CD4-positive, CD25-positive, alpha-beta regulatory T cell (primary cell): ENCODE measurements at regions not wholly inside any gene's neighbourhood (a gene's known extent, or its start where the extent isn't known, plus 50 kb on each side); places are given as distances from the start of the nearest gene placed in this dataset.

Experiments
- ATAC-seq, 2 donors: fragments of 150-1000 bp; cut with Tn5 transposase; one replicate each; pipeline ENCODE4 v1.10.0; 2021; ENCODE audit warnings: low read depth in 2 of 2, moderate number of reproducible peaks in 2 of 2, moderate library complexity in 1 of 2
- DNase-seq, 3 donors: peaks; one replicate each; pipeline versions ENCODE4 v3.0.0 to v3.0.0-alpha.2; 2012 to 2022; ENCODE audit warnings: mixed read lengths in 1 of 3
- H3K27ac ChIP-seq: one replicate; pipeline ENCODE4 v1.7.0; 2013; ENCODE audit warnings: mild to moderate bottlenecking, low read length; ENCODE audit not compliant: insufficient read depth, poor library complexity, severe bottlenecking
- H3K27me3 ChIP-seq: one replicate; pipeline ENCODE4 v1.7.0; 2013; ENCODE audit warnings: low read length; ENCODE audit not compliant: control insufficient read depth, insufficient read depth
- H3K36me3 ChIP-seq: one replicate; pipeline ENCODE4 v1.7.0; 2013; ENCODE audit warnings: mild to moderate bottlenecking, low read length, moderate library complexity; ENCODE audit not compliant: control insufficient read depth, insufficient read depth
- H3K4me1 ChIP-seq: 2 replicates; pipeline ENCODE4 v1.7.0; 2013; ENCODE audit warnings: mild to moderate bottlenecking, low read length; ENCODE audit not compliant: insufficient read depth, control insufficient read depth, poor library complexity, severe bottlenecking
- H3K4me3 ChIP-seq: one replicate; pipeline ENCODE4 v1.7.0; 2013; ENCODE audit warnings: low read depth, mild to moderate bottlenecking, low read length, moderate library complexity
- H3K9me3 ChIP-seq, 2 experiments: 1 replicate in 1 of 2; 2 replicates in 1 of 2; pipeline ENCODE4 v1.7.0; 2013; ENCODE audit warnings: low read length in 2 of 2, mild to moderate bottlenecking in 1 of 2, moderate library complexity in 1 of 2; ENCODE audit not compliant: control insufficient read depth in 2 of 2
- H3K27ac Mint-ChIP-seq, 3 donors: one replicate each; pipeline ENCODE4 v1.8.0; 2020 to 2022; ENCODE audit warnings: mild to moderate bottlenecking in 3 of 3, mixed read lengths in 3 of 3, moderate library complexity in 2 of 3
- H3K27me3 Mint-ChIP-seq: one replicate; pipeline ENCODE4 v1.8.0; 2022; ENCODE audit warnings: mild to moderate bottlenecking, mixed read lengths
- H3K36me3 Mint-ChIP-seq: one replicate; pipeline ENCODE4 v1.8.0; 2020; ENCODE audit warnings: mixed read lengths
- H3K4me1 Mint-ChIP-seq, 4 donors: one replicate each; pipeline ENCODE4 v1.8.0; 2020 to 2022; ENCODE audit warnings: mixed read lengths in 4 of 4, mild to moderate bottlenecking in 1 of 4
- H3K4me3 Mint-ChIP-seq, 4 donors: one replicate each; pipeline ENCODE4 v1.8.0; 2020 to 2022; ENCODE audit warnings: mild to moderate bottlenecking in 4 of 4, mixed read lengths in 4 of 4, moderate library complexity in 3 of 4
- H3K9me3 Mint-ChIP-seq, 7 donors: one replicate each; pipeline ENCODE4 v1.8.0; 2020 to 2022; ENCODE audit warnings: mixed read lengths in 7 of 7, mild to moderate bottlenecking in 3 of 7, moderate library complexity in 2 of 7

- H3K36me3 ChIP-seq = no peaks in the 10 kb centered on the region
- H3K9me3 ChIP-seq = no peaks in the 10 kb centered on the region
- no peak overlapping the region for H3K4me3 ChIP-seq
- H3K4me3 Mint-ChIP-seq = no peak overlapping the region
- no peaks in the 10 kb centered on the region for H3K4me1 Mint-ChIP-seq
- H3K27me3 ChIP-seq = no peaks in the 10 kb centered on the region
- H3K4me1 ChIP-seq = no peaks in the 10 kb centered on the region
- no peak overlapping the region for H3K27ac ChIP-seq
- H3K27me3 Mint-ChIP-seq = no peaks in the 10 kb centered on the region
- ATAC-seq (no peak), DNase-seq (no peak)
- no peak overlapping the region for H3K27ac Mint-ChIP-seq
- no peaks in the 10 kb centered on the region for H3K36me3 Mint-ChIP-seq
- peaks cover 0 to 16% (median 1%) of the 10 kb centered on the region in 7 donors for H3K9me3 Mint-ChIP-seq
Measured at GRCh38 chr4:104128850-104129213, 365.9 kb downstream of the CXXC4 start.

GRCh38 chr4:104128031-104128849 is 366.5 kb downstream of the CXXC4 start:
- H3K4me1 ChIP-seq = no peaks in the 10 kb centered on the region
- H3K27ac Mint-ChIP-seq = no peak overlapping the region
- no peaks in the 10 kb centered on the region for H3K4me1 Mint-ChIP-seq
- H3K9me3 Mint-ChIP-seq = peaks cover 0 to 20% (median 0%) of the 10 kb centered on the region in 7 donors
- no peaks in the 10 kb centered on the region for H3K9me3 ChIP-seq
- H3K36me3 ChIP-seq = no peaks in the 10 kb centered on the region
- no peaks in the 10 kb centered on the region for H3K27me3 ChIP-seq
- H3K4me3 Mint-ChIP-seq = no peak overlapping the region
- H3K27ac ChIP-seq = no peak overlapping the region
- no peaks in the 10 kb centered on the region for H3K27me3 Mint-ChIP-seq
- ATAC-seq (no peak), DNase-seq (no peak)
- H3K4me3 ChIP-seq = no peak overlapping the region
- no peaks in the 10 kb centered on the region for H3K36me3 Mint-ChIP-seq

GRCh38 chr4:104123021-104123420 is 371.7 kb downstream of the CXXC4 start:
- peaks cover 0 to 23% (median 4%) of the 10 kb centered on the region in 7 donors for H3K9me3 Mint-ChIP-seq
- H3K36me3 ChIP-seq = no peaks in the 10 kb centered on the region
- no peaks in the 10 kb centered on the region for H3K4me1 ChIP-seq
- no peaks in the 10 kb centered on the region for H3K9me3 ChIP-seq
- no peaks in the 10 kb centered on the region for H3K4me1 Mint-ChIP-seq
- no peaks in the 10 kb centered on the region for H3K27me3 Mint-ChIP-seq
- no peak overlapping the region for H3K4me3 ChIP-seq
- H3K36me3 Mint-ChIP-seq = no peaks in the 10 kb centered on the region
- ATAC-seq (no peak), DNase-seq (no peak)
- H3K27ac Mint-ChIP-seq = no peak overlapping the region
- no peaks in the 10 kb centered on the region for H3K27me3 ChIP-seq
- H3K27ac ChIP-seq = no peak overlapping the region
- no peak overlapping the region for H3K4me3 Mint-ChIP-seq

- Mint-ChIP-seq H3K4me3 (no peak overlapping the region), H3K36me3 (no peaks in the 10 kb centered on the region), H3K27ac (no peak overlapping the region), H3K9me3 (peaks cover 0 to 11% (median 7%) of the 10 kb centered on the region in 7 donors), H3K27me3 (no peaks in the 10 kb centered on the region), H3K4me1 (no peaks in the 10 kb centered on the region)
- Histone ChIP-seq H3K27ac (no peak overlapping the region), H3K4me1 (no peaks in the 10 kb centered on the region), H3K9me3 (no peaks in the 10 kb centered on the region), H3K4me3 (no peak overlapping the region), H3K36me3 (no peaks in the 10 kb centered on the region), H3K27me3 (no peaks in the 10 kb centered on the region)
- no peak for ATAC-seq
- DNase-seq = no peak
Measured at GRCh38 chr4:104117776-104118175, 376.9 kb downstream of the CXXC4 start.

GRCh38 chr4:104113850-104114249 is 380.8 kb downstream of the CXXC4 start:
- H3K27me3 Mint-ChIP-seq = no peaks in the 10 kb centered on the region
- H3K4me1 Mint-ChIP-seq = no peaks in the 10 kb centered on the region
- DNase-seq = no peak
- H3K27ac Mint-ChIP-seq = no peak overlapping the region
- Histone ChIP-seq H3K4me1 (no peaks in the 10 kb centered on the region), H3K9me3 (no peaks in the 10 kb centered on the region), H3K27ac (no peak overlapping the region), H3K27me3 (no peaks in the 10 kb centered on the region), H3K36me3 (no peaks in the 10 kb centered on the region), H3K4me3 (no peak overlapping the region)
- no peak overlapping the region for H3K4me3 Mint-ChIP-seq
- H3K9me3 Mint-ChIP-seq = peaks cover 1 to 15% (median 5%) of the 10 kb centered on the region in 7 donors
- ATAC-seq = no peak
- H3K36me3 Mint-ChIP-seq = no peaks in the 10 kb centered on the region

GRCh38 chr4:104099141-104099540 is 379.4 kb upstream of the TACR3 start:
- Mint-ChIP-seq H3K4me3 (no peak overlapping the region), H3K4me1 (no peaks in the 10 kb centered on the region)

GRCh38 chr4:104093247-104093646 is 373.5 kb upstream of the TACR3 start:
- Histone ChIP-seq H3K4me3 (no peak overlapping the region), H3K36me3 (no peaks in the 10 kb centered on the region), H3K9me3 (peaks cover 0 to 5% of the 10 kb centered on the region in 2 experiments), H3K27ac (no peak overlapping the region), H3K4me1 (no peaks in the 10 kb centered on the region), H3K27me3 (no peaks in the 10 kb centered on the region)
- Mint-ChIP-seq H3K27me3 (no peaks in the 10 kb centered on the region), H3K4me3 (no peak overlapping the region), H3K9me3 (peaks cover 0 to 26% (median 8%) of the 10 kb centered on the region in 7 donors), H3K27ac (no peak overlapping the region), H3K4me1 (no peaks in the 10 kb centered on the region), H3K36me3 (no peaks in the 10 kb centered on the region)
- ATAC-seq = no peak
- DNase-seq = no peak

More at GRCh38 chr4:104099141-104099540, 379.4 kb upstream of the TACR3 start:
- DNase-seq (no peak), ATAC-seq (no peak)
- H3K27ac Mint-ChIP-seq = no peak overlapping the region
- peaks cover 2 to 32% (median 18%) of the 10 kb centered on the region in 7 donors for H3K9me3 Mint-ChIP-seq
- no peaks in the 10 kb centered on the region for H3K36me3 Mint-ChIP-seq
- no peaks in the 10 kb centered on the region for H3K36me3 ChIP-seq
- H3K4me1 ChIP-seq = no peaks in the 10 kb centered on the region
- no peaks in the 10 kb centered on the region for H3K27me3 Mint-ChIP-seq
- no peaks in the 10 kb centered on the region for H3K27me3 ChIP-seq
- no peak overlapping the region for H3K27ac ChIP-seq
- H3K9me3 ChIP-seq = no peaks in the 10 kb centered on the region
- H3K4me3 ChIP-seq = no peak overlapping the region

GRCh38 chr4:104073229-104073628 is 353.4 kb upstream of the TACR3 start:
- no peaks in the 10 kb centered on the region for H3K27me3 Mint-ChIP-seq
- no peaks in the 10 kb centered on the region for H3K36me3 Mint-ChIP-seq
- DNase-seq (no peak), ATAC-seq (no peak)
- Histone ChIP-seq H3K36me3 (no peaks in the 10 kb centered on the region), H3K27ac (no peak overlapping the region), H3K4me1 (no peaks in the 10 kb centered on the region), H3K27me3 (no peaks in the 10 kb centered on the region), H3K9me3 (peaks cover 0 to 4% of the 10 kb centered on the region in 2 experiments), H3K4me3 (no peak overlapping the region)
- no peak overlapping the region for H3K27ac Mint-ChIP-seq
- peaks cover 0 to 5% (median 3%) of the 10 kb centered on the region in 7 donors for H3K9me3 Mint-ChIP-seq
- no peak overlapping the region for H3K4me3 Mint-ChIP-seq
- H3K4me1 Mint-ChIP-seq = no peaks in the 10 kb centered on the region
